ENCODE measurements at regions not wholly inside any gene's neighbourhood (a gene's known extent, or its start where the extent isn't known, plus 50 kb on each side); places are given as distances from the start of the nearest gene placed in this dataset.

- no peak for TF ChIP-seq POLR2A (IDR thresholded peaks at IDR 0.05)
- TF ChIP-seq, protein P1, sequence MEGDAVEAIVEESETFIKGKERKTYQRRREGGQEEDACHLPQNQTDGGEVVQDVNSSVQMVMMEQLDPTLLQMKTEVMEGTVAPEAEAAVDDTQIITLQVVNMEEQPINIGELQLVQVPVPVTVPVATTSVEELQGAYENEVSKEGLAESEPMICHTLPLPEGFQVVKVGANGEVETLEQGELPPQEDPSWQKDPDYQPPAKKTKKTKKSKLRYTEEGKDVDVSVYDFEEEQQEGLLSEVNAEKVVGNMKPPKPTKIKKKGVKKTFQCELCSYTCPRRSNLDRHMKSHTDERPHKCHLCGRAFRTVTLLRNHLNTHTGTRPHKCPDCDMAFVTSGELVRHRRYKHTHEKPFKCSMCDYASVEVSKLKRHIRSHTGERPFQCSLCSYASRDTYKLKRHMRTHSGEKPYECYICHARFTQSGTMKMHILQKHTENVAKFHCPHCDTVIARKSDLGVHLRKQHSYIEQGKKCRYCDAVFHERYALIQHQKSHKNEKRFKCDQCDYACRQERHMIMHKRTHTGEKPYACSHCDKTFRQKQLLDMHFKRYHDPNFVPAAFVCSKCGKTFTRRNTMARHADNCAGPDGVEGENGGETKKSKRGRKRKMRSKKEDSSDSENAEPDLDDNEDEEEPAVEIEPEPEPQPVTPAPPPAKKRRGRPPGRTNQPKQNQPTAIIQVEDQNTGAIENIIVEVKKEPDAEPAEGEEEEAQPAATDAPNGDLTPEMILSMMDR (IDR thresholded peaks at IDR 0.05) = no peak
These were observed 192.9 kb downstream of the INSC start for GRCh38 chr11:15307619-15308024.
